Smooth muscle cell (in vitro differentiated cells): ENCODE measurements at regions not wholly inside any gene's neighbourhood (a gene's known extent, or its start where the extent isn't known, plus 50 kb on each side); places are given as distances from the start of the nearest gene placed in this dataset.

Experiments
- DNase-seq: peaks from one replicate; lab custom pipeline; 2025; ENCODE audit not compliant: unreplicated experiment; lab: John Stamatoyannopoulos, UW
- H2AFZ ChIP-seq: fragments of 200-600 bp; sonication (generic); 2 replicates; pipeline ENCODE4 v1.6.0; 2016; ENCODE audit warnings: antibody characterized with exemption, low read depth, mild to moderate bottlenecking
- H3F3A ChIP-seq: fragments of 200-600 bp; sonication (generic); 2 replicates; pipeline ENCODE4 v1.6.0; 2017; ENCODE audit warnings: antibody characterized with exemption, low read depth
- H3K27ac ChIP-seq: fragments of 200-600 bp; sonication (generic); 2 replicates; pipeline ENCODE4 v1.5.1; 2016; ENCODE audit warnings: low read depth, mild to moderate bottlenecking
- H3K27me3 ChIP-seq: fragments of 200-600 bp; sonication (generic); 2 replicates; pipeline ENCODE4 v1.6.1; 2016; ENCODE audit warnings: low read depth, mild to moderate bottlenecking
- H3K36me3 ChIP-seq: fragments of 200-600 bp; sonication (generic); 2 replicates; pipeline ENCODE4 v1.5.1; 2016; ENCODE audit warnings: low read depth
- H3K4me1 ChIP-seq: fragments of 200-600 bp; sonication (generic); 2 replicates; pipeline ENCODE4 v1.5.1; 2016; ENCODE audit warnings: low read depth
- H3K4me2 ChIP-seq: fragments of 200-600 bp; sonication (generic); 2 replicates; pipeline ENCODE4 v1.6.0; 2016; ENCODE audit warnings: mild to moderate bottlenecking
- H3K4me3 ChIP-seq: fragments of 200-600 bp; sonication (generic); 2 replicates; pipeline ENCODE4 v1.5.1; 2016; ENCODE audit warnings: mild to moderate bottlenecking
- H3K79me2 ChIP-seq: fragments of 200-600 bp; sonication (generic); 2 replicates; pipeline ENCODE4 v1.6.0; 2016; ENCODE audit warnings: low read depth, mild to moderate bottlenecking
- H3K9ac ChIP-seq: fragments of 200-600 bp; sonication (generic); 2 replicates; pipeline ENCODE4 v1.6.0; 2016; ENCODE audit warnings: low read depth
- H3K9me3 ChIP-seq: fragments of 200-600 bp; sonication (generic); replicated peaks from 2 replicates; pipeline ENCODE4 v1.5.1; 2016; ENCODE audit warnings: low read depth
- H4K20me1 ChIP-seq: fragments of 200-600 bp; sonication (generic); 2 replicates; pipeline ENCODE4 v1.6.0; 2016; ENCODE audit warnings: low read depth
- WGBS: methylation state at CpG from one replicate; pipeline ENCODE4 v1.1.7; 2016; ENCODE audit warnings: low lambda C conversion rate; 5-methylcytosine and 5-hydroxymethylcytosine counted together
- TF ChIP-seq, protein P1 (sequence below): fragments of 200-600 bp; sonication (generic); IDR thresholded peaks from 2 replicates; pipeline ENCODE4 v1.5.1; 2017; ENCODE audit warnings: borderline replicate concordance, mild to moderate bottlenecking, antibody characterized with exemption; ENCODE audit not compliant: insufficient read depth, poor library complexity, severe bottlenecking

DNA sequence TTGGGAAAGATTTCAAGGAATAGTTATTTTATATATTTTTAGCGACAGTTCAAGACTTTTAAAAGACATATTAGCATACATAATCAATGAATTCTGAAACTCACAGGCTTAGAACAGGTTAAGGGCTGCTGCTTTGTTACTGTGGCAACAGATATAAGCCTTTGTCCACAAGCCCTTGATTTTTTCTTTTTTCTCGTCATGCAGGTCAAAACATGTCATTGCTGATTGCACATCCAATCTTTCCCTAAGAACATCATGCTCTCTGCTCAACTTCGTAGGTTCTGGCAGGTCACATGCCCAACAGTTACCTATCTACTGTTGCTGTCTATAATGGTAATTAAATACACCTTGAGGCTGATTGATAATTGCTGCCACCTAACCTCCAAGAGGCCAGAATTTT is 172.5 kb upstream of the PTPRD start:
- Histone ChIP-seq H2AFZ (no peak overlapping the region), H3K4me1 (no peaks in the 10 kb centered on the region), H3F3A (no peaks in the 10 kb centered on the region), H4K20me1 (no peaks in the 10 kb centered on the region), H3K27ac (no peak overlapping the region), H3K4me3 (no peak overlapping the region), H3K79me2 (no peaks in the 10 kb centered on the region), H3K4me2 (no peak overlapping the region), H3K9me3 (no peaks in the 10 kb centered on the region), H3K9ac (no peak overlapping the region), H3K27me3 (no peaks in the 10 kb centered on the region), H3K36me3 (no peaks in the 10 kb centered on the region)
- 85% methylated on average over 3 of the region's 3 CpGs for WGBS
- TF ChIP-seq, protein P1, sequence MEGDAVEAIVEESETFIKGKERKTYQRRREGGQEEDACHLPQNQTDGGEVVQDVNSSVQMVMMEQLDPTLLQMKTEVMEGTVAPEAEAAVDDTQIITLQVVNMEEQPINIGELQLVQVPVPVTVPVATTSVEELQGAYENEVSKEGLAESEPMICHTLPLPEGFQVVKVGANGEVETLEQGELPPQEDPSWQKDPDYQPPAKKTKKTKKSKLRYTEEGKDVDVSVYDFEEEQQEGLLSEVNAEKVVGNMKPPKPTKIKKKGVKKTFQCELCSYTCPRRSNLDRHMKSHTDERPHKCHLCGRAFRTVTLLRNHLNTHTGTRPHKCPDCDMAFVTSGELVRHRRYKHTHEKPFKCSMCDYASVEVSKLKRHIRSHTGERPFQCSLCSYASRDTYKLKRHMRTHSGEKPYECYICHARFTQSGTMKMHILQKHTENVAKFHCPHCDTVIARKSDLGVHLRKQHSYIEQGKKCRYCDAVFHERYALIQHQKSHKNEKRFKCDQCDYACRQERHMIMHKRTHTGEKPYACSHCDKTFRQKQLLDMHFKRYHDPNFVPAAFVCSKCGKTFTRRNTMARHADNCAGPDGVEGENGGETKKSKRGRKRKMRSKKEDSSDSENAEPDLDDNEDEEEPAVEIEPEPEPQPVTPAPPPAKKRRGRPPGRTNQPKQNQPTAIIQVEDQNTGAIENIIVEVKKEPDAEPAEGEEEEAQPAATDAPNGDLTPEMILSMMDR, result no peak
- no peak for DNase-seq

DNA sequence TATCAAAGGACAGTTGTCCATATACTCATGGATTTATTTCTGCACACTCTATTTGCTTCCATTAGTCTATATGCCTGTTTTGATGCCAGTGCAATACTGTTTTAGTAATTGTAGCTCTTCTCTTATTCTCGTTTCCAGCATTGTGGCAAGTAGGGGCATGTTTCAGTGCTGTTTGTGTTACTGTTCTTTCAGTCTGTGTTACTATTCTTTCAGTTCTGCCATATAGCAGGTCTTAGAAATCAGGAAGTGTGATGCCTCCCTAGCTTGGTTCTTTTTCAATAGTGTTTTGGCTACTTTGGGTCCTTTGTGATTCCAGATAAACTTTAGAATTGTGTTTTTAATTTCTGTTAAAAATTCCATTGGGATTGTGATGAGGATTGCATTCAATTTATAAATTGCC is 180.5 kb upstream of the PTPRD start:
- WGBS, result 79% methylated on average over 1 of the region's 1 CpG
- no peaks in the 10 kb centered on the region for H3K4me1 ChIP-seq
- H2AFZ ChIP-seq, result no peak overlapping the region
- no peak overlapping the region for H3K4me2 ChIP-seq
- H4K20me1 ChIP-seq, result no peaks in the 10 kb centered on the region
- H3K36me3 ChIP-seq, result no peaks in the 10 kb centered on the region
- no peak overlapping the region for H3K4me3 ChIP-seq
- H3K27ac ChIP-seq, result no peak overlapping the region
- no peak overlapping the region for H3K9ac ChIP-seq
- TF ChIP-seq, protein P1, result no peak
- DNase-seq, result no peak
- H3K27me3 ChIP-seq, result no peaks in the 10 kb centered on the region
- H3K79me2 ChIP-seq, result no peaks in the 10 kb centered on the region
- no peaks in the 10 kb centered on the region for H3K9me3 ChIP-seq
- H3F3A ChIP-seq, result no peaks in the 10 kb centered on the region

DNA sequence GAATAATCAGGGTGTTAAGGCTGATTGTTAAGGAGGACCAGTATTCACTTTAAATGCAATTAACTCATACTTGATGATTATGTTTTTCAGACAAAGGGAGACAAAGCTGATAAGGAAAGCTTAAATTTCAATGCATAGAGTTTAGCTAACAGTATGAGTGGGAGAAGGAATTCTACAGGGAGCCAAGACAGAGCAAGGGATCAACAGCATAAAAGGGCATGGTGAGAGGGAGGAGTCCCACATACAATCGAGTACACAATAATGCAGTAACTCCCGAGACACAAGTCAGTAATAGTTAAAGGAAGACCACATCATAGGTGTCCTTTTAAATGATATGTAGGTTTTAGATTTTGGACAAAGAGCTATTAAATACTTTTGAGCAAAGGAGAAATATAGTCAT is 191.7 kb upstream of the PTPRD start:
- no peaks in the 10 kb centered on the region for H3K27me3 ChIP-seq
- no peak overlapping the region for H2AFZ ChIP-seq
- H3K4me3 ChIP-seq, result no peak overlapping the region
- H3K36me3 ChIP-seq, result no peaks in the 10 kb centered on the region
- H3K4me2 ChIP-seq, result no peak overlapping the region
- no peaks in the 10 kb centered on the region for H4K20me1 ChIP-seq
- H3K4me1 ChIP-seq, result peaks cover 9% of the 10 kb centered on the region
- H3F3A ChIP-seq, result no peaks in the 10 kb centered on the region
- H3K9me3 ChIP-seq, result no peaks in the 10 kb centered on the region
- no peak overlapping the region for H3K27ac ChIP-seq
- H3K79me2 ChIP-seq, result no peaks in the 10 kb centered on the region
- 90% methylated on average over 2 of the region's 2 CpGs for WGBS
- H3K9ac ChIP-seq, result no peak overlapping the region
- TF ChIP-seq, protein P1, result no peak
- DNase-seq, result no peak

DNA sequence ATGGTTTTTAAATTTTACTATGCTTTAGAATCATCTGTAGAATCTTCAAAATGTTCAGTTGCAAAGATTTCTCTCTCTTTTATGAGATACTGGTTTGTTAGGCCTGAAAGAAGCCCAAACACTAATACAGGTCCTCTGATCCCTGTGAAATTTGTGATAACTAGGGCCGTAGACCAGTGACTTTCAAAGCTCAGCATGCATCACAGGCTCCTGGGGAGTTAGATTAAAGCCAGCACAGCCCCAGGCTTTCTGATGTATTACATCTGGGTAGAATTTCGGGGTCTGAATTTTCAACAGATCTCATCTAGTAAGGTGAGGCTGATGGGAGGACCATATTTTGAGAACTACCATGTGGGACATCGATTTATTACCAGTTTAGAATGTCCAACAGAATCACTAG is 194.1 kb upstream of the PTPRD start:
- Histone ChIP-seq H3K4me1 (peaks cover 9% of the 10 kb centered on the region), H3K9ac (no peak overlapping the region), H3K4me3 (no peak overlapping the region), H3K27me3 (no peaks in the 10 kb centered on the region), H4K20me1 (no peaks in the 10 kb centered on the region), H2AFZ (no peak overlapping the region), H3K79me2 (no peaks in the 10 kb centered on the region), H3K9me3 (no peaks in the 10 kb centered on the region), H3K36me3 (no peaks in the 10 kb centered on the region), H3F3A (no peaks in the 10 kb centered on the region), H3K4me2 (no peak overlapping the region), H3K27ac (no peak overlapping the region)
- DNase-seq, result no peak
- WGBS, result 72% methylated on average over 3 of the region's 3 CpGs
- TF ChIP-seq, protein P1, result no peak
